ENCODE measurements at regions not wholly inside any gene's neighbourhood (a gene's known extent, or its start where the extent isn't known, plus 50 kb on each side); places are given as distances from the start of the nearest gene placed in this dataset.

DNA sequence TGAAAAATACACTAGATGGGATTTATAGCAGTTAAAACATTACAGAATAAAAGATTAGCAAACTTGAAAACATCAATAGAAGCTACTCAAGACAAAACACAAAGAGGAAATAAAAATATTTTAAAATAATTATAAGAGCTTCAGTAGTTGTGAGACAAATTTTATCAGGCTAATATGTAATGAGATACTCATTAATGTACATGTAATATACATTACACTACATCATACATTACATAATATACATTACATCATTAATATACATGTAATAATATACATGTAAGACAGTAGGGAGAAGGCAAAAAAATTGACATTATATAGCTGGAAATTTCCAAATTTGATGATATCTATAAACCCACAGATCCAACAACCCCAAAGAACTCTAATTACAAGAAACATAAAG lies 249.4 kb upstream of the HMGA2 start:
- TF ChIP-seq, protein P1, sequence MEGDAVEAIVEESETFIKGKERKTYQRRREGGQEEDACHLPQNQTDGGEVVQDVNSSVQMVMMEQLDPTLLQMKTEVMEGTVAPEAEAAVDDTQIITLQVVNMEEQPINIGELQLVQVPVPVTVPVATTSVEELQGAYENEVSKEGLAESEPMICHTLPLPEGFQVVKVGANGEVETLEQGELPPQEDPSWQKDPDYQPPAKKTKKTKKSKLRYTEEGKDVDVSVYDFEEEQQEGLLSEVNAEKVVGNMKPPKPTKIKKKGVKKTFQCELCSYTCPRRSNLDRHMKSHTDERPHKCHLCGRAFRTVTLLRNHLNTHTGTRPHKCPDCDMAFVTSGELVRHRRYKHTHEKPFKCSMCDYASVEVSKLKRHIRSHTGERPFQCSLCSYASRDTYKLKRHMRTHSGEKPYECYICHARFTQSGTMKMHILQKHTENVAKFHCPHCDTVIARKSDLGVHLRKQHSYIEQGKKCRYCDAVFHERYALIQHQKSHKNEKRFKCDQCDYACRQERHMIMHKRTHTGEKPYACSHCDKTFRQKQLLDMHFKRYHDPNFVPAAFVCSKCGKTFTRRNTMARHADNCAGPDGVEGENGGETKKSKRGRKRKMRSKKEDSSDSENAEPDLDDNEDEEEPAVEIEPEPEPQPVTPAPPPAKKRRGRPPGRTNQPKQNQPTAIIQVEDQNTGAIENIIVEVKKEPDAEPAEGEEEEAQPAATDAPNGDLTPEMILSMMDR (IDR thresholded peaks at IDR 0.05): no peak
- H3K4me1 ChIP-seq: no peaks in the 10 kb centered on the region
- no peaks in the 10 kb centered on the region for H3K27me3 ChIP-seq
- no peak overlapping the region for H3K9ac ChIP-seq (ENCODE audit: low read depth in 2 of 2, low read length in 2 of 2)
- H3K4me3 ChIP-seq: no peak overlapping the region
- no peaks in the 10 kb centered on the region for H3K9me3 ChIP-seq
- intact Hi-C loops (cut with DNase I): no loop called here
- no peaks in the 10 kb centered on the region for H3K36me3 ChIP-seq
- H3K27ac ChIP-seq: no peak overlapping the region
- DNase-seq: no peak

DNA sequence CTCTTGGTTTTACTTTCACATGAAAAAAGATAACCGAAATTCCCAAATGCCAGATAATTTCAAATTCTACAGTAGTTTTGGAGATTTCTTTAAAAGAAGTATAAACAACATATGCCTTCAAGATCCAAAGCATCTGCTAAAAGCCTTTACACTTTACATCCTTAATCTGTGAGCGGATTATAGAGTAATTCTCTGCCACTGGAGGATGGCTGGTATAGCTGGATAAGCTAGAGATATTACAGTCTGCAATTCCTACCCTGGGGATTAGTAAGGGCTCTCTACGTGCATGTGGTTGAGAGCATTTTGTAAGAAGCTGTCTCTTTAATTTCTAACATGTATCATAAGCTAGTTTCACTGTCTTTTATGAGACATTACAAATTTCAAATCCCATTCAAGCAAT lies 240.3 kb upstream of the HMGA2 start:
- Histone ChIP-seq H3K4me3 (no peak overlapping the region), H3K4me1 (no peaks in the 10 kb centered on the region), H3K27me3 (no peaks in the 10 kb centered on the region), H3K36me3 (no peaks in the 10 kb centered on the region), H3K27ac (no peak overlapping the region), H3K9me3 (no peaks in the 10 kb centered on the region), H3K9ac (ENCODE audit: low read depth in 2 of 2, low read length in 2 of 2) (no peak overlapping the region)
- DNase-seq: no peak
- intact Hi-C loops (cut with DNase I): no loop called here
- TF ChIP-seq, protein P1 (IDR thresholded peaks at IDR 0.05): no peak

DNA sequence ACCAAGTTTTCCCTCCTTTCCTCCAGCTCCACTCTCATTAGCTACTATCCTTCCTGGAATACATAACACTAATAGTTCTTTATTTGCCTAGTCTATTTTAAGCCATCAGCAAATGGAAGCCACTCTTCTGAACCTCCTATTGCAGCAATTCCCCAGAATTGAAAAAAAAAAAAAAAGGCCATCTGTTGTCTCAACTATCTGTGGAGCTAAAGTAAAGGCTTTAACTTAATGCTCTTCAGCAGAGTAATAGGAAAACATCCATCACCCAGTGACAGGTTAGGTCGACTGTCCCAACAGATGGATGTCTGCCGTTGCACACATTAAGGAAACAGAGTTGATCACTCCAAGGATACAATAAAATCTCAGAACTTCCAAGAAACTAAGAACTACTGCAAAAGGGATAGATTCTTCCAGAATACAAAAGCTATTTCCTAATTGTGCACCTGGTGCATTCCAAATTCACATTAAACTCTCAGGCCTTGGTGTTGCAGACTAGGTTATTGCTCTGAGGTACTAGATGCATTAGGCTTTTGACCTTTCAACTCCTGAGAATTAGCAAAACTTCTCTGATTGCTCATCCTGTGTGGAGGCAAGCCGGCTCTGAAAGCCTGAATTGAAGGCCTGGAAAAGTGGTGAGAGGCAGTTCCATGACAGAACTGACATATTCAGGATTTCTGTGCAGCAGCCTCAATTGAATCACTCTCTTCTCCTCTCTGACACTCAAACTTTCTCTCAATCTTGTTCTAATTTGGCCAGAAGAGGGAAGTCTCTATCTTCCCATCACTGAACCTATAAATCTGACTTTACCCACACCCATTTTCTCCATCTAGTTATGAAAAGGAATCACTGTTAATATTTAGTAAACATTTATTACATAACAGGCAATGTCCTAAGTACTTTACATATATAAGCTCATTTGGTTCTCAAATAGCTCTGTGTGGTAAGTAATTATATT lies 238.4 kb upstream of the HMGA2 start:
- no peak overlapping the region for H3K27ac ChIP-seq
- no peaks in the 10 kb centered on the region for H3K36me3 ChIP-seq
- intact Hi-C loops (cut with DNase I): no loop called here
- H3K4me3 ChIP-seq: no peak overlapping the region
- H3K27me3 ChIP-seq: no peaks in the 10 kb centered on the region
- no peak for DNase-seq
- H3K9ac ChIP-seq (ENCODE audit: low read depth in 2 of 2, low read length in 2 of 2): no peak overlapping the region
- TF ChIP-seq, protein P1 (IDR thresholded peaks at IDR 0.05): no peak
- no peaks in the 10 kb centered on the region for H3K9me3 ChIP-seq
- no peaks in the 10 kb centered on the region for H3K4me1 ChIP-seq

DNA sequence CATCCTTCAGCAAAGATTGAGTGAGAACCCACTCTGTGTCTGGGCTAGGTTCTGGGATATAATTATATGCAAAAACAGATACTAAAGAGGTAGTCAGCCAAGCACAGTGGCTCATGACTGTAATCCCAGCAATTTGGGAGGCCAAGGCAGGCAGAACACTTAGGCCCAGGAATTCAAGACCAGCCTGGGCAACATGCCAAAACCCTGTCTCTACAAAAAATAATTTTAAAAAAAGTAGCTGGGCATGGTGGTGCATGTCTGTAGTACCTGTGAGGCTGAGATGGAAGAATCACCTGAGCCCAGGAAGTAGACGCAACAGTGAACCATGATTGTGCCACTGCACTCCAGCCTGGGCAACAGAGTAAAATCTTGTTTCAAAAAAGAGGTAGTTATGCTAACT lies 237.5 kb upstream of the HMGA2 start:
- Histone ChIP-seq H3K9me3 (no peaks in the 10 kb centered on the region), H3K36me3 (no peaks in the 10 kb centered on the region), H3K27ac (no peak overlapping the region), H3K9ac (ENCODE audit: low read depth in 2 of 2, low read length in 2 of 2) (no peak overlapping the region), H3K4me3 (no peak overlapping the region), H3K4me1 (no peaks in the 10 kb centered on the region), H3K27me3 (no peaks in the 10 kb centered on the region)
- intact Hi-C loops (cut with DNase I): no loop called here
- TF ChIP-seq, protein P1 (IDR thresholded peaks at IDR 0.05): no peak
- DNase-seq: no peak

DNA sequence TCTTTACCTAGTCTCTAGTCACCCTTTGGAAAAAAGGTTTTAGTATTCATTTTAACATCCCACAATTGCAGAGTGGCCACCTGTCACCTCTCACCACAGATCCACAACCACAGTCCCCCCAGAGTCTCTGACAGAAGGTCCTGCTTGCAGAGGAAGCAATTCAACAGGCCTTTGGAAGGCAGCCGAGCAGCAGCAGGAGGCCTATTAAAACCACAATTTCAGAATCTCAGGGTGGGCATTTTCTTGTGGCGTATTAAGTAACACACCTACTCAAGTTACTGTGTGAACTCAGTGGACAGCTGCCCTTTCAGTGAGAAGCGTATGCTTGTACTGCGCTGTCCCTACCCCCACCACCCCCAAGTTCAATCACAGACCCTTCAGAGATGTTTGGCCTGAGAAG lies 234.0 kb upstream of the HMGA2 start:
- no peak overlapping the region for H3K4me3 ChIP-seq
- no peaks in the 10 kb centered on the region for H3K4me1 ChIP-seq
- TF ChIP-seq, protein P1 (IDR thresholded peaks at IDR 0.05): no peak
- no peak overlapping the region for H3K9ac ChIP-seq (ENCODE audit: low read depth in 2 of 2, low read length in 2 of 2)
- intact Hi-C loops (cut with DNase I): no loop called here
- no peaks in the 10 kb centered on the region for H3K36me3 ChIP-seq
- no peaks in the 10 kb centered on the region for H3K9me3 ChIP-seq
- no peak overlapping the region for H3K27ac ChIP-seq
- DNase-seq: no peak
- H3K27me3 ChIP-seq: no peaks in the 10 kb centered on the region
